ENCODE measurements at regions not wholly inside any gene's neighbourhood (a gene's known extent, or its start where the extent isn't known, plus 50 kb on each side); places are given as distances from the start of the nearest gene placed in this dataset.

DNA sequence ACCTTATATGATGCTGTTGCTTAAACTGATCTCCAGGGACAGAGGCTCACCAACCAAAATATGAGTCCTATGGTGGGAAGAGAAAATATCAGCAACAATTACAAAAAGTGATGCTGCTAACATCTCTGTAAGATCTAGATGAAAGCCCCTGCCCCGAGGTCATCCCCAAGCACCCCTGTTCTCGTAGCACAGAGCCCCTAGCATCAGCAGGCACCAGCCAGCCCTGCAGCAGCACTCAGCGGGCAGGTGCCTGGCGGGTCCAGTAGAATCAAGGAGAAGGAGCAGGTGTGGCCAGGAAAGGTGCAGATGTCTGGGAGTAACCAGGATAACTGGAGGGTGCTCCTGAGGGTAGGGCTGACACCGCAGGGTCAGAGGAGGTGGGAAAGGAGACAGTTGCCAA, 474.2 kb upstream of the MYT1L start:
- no peak overlapping the region for H3K56ac ChIP-seq (ENCODE audit: extremely low read depth, insufficient read depth, low read length)
- H3K23ac ChIP-seq (ENCODE audit: low read depth, low read length) = no peak overlapping the region
- no peak overlapping the region for H3K27ac ChIP-seq (ENCODE audit: insufficient read depth, low read length)
- in situ Hi-C loops (cut with MboI; ENCODE audit: low sequenced_read_pairs) = no loop called here
- no peaks in the 10 kb centered on the region for H3K4me1 ChIP-seq (ENCODE audit: control insufficient read depth, insufficient read depth, low read length)
- H3K18ac ChIP-seq (ENCODE audit: low read depth, low read length) = no peak overlapping the region
- H3K9ac ChIP-seq (ENCODE audit: low read depth, low read length) = no peak overlapping the region
- ChIA-PET CTCF (no interaction called here), POLR2A (ENCODE audit: unreplicated experiment) (no interaction called here)
- no peaks in the 10 kb centered on the region for H4K20me1 ChIP-seq (ENCODE audit: insufficient read depth, low read length)
- no peak overlapping the region for H3K4me3 ChIP-seq (ENCODE audit: insufficient read depth, low read depth, low read length)
- no peak overlapping the region for H2BK120ac ChIP-seq (ENCODE audit: low read depth, low read length)
- H3K79me1 ChIP-seq (ENCODE audit: low read depth in 1 of 2, low read length in 2 of 2) = no peaks in the 10 kb centered on the region
- H2AFZ ChIP-seq (replicated peaks; ENCODE audit: low read length, poor library complexity) = no peak overlapping the region
- no peak for ATAC-seq (ENCODE audit: low read depth)
- H4K91ac ChIP-seq (ENCODE audit: insufficient read depth, low read depth, low read length) = no peak overlapping the region
- DNase-seq = no peak
- intact Hi-C loops (cut with micrococcal nuclease) = no loop called here
- dilution Hi-C loops (cut with HindIII; ENCODE audit: low sequenced_read_pairs, unreplicated experiment) = no loop called here
- no TSS peak for BruUV-seq (replicated peaks)
- no peak overlapping the region for H2BK20ac ChIP-seq (ENCODE audit: low read depth, low read length)
- no peak overlapping the region for H3K14ac ChIP-seq (replicated peaks; ENCODE audit: low read depth, low read length)
- H2BK15ac ChIP-seq (ENCODE audit: low read depth, low read length) = no peak overlapping the region
- H3K36me3 ChIP-seq (ENCODE audit: control insufficient read depth, insufficient read depth, low read length) = no peaks in the 10 kb centered on the region
- 35% methylated on average over 2 of the region's 5 CpGs; no CpG with 5 or more reads in 1 of the 2 experiments for WGBS, 2 experiments (ENCODE audit: extremely low coverage in 2 of 2, insufficient read length in 1 of 2)
- no peak overlapping the region for H2BK5ac ChIP-seq (ENCODE audit: low read depth, low read length, poor library complexity, severe bottlenecking)
- TF ChIP-seq MAFK (IDR thresholded peaks at IDR 0.05; ENCODE audit: low read depth, low read length) (no peak), CHD1 (IDR thresholded peaks at IDR 0.05; ENCODE audit: low read depth, low read length) (no peak), POLR2A (IDR thresholded peaks at IDR 0.05; ENCODE audit: low read depth, low read length) (no peak), BHLHE40 (IDR thresholded peaks at IDR 0.05; ENCODE audit: low read depth, low read length) (no peak), MXI1 (IDR thresholded peaks at IDR 0.05; ENCODE audit: borderline replicate concordance, low read depth, low read length) (no peak)
- H2AK9ac ChIP-seq (replicated peaks; ENCODE audit: low read depth, low read length, poor library complexity) = no peak overlapping the region
- peaks cover 42% of the 10 kb centered on the region for H3K9me3 ChIP-seq (ENCODE audit: control insufficient read depth, insufficient read depth, low read length)
- no peaks in the 10 kb centered on the region for H3K27me3 ChIP-seq (ENCODE audit: control insufficient read depth, insufficient read depth, low read length)
- H4K8ac ChIP-seq (ENCODE audit: low read depth in 2 of 2, low read length in 2 of 2) = no peak overlapping the region
- H3K4me2 ChIP-seq (ENCODE audit: low read depth, low read length) = no peak overlapping the region
- H4K5ac ChIP-seq (ENCODE audit: low read depth, low read length) = no peak overlapping the region
- H3K4ac ChIP-seq (ENCODE audit: low read depth, low read length) = no peak overlapping the region
- H2AK5ac ChIP-seq (ENCODE audit: low read depth, low read length) = no peak overlapping the region
- no peaks in the 10 kb centered on the region for H3K9me1 ChIP-seq (ENCODE audit: insufficient read depth, low read length)
